GM12891 (cell line): ENCODE measurements at regions not wholly inside any gene's neighbourhood (a gene's known extent, or its start where the extent isn't known, plus 50 kb on each side); places are given as distances from the start of the nearest gene placed in this dataset.

Experiments
- PAX5 ChIP-seq: IDR thresholded peaks from 2 replicates; pipeline ENCODE4 v1.6.1; 2011; ENCODE audit warnings: low read length, moderate library complexity, mild to moderate bottlenecking; ENCODE audit not compliant: insufficient read depth, severe bottlenecking
- POLR2A ChIP-seq: IDR thresholded peaks from 2 replicates; pipeline ENCODE4 v1.6.1; 2011; ENCODE audit warnings: low read depth, low read length, control low read depth
- POLR2AphosphoS5 ChIP-seq: IDR thresholded peaks from 2 replicates; pipeline ENCODE4 v1.6.1; 2011; ENCODE audit warnings: low read depth, low read length, control low read depth

- TF ChIP-seq POLR2A, result no peak
- TF ChIP-seq PAX5, result no peak
- no peak for TF ChIP-seq POLR2AphosphoS5
Observed at GRCh38 chr4:178481564-178481963, 1039.3 kb upstream of the AGA start.
